ENCODE measurements at regions not wholly inside any gene's neighbourhood (a gene's known extent, or its start where the extent isn't known, plus 50 kb on each side); places are given as distances from the start of the nearest gene placed in this dataset.

- ATAC-seq = no peak
- H3K27ac ChIP-seq = no peak overlapping the region
These were observed 62.3 kb upstream of the HS3ST2 start for GRCh38 chr16:22751685-22752084.

GRCh38 chr16:22753451-22753850 lies 60.5 kb upstream of the HS3ST2 start:
- H3K4me1 ChIP-seq = no peaks in the 10 kb centered on the region
- intact Hi-C loops (cut with DNase I) = no loop called here
- no peak for TF ChIP-seq CTCF (IDR thresholded peaks at IDR 0.05)
- WGBS, 3 donors = 37 to 50% (median 46%) methylated on average over 2 of the region's 2 CpGs
- no peaks in the 10 kb centered on the region for H3K27me3 ChIP-seq (ENCODE audit: insufficient read depth in 3 of 3, low read length in 2 of 3)
- H3K9me3 ChIP-seq = no peaks in the 10 kb centered on the region
- H3K36me3 ChIP-seq (ENCODE audit: insufficient read depth in 1 of 2, low read depth in 1 of 2) = no peaks in the 10 kb centered on the region
- no peak overlapping the region for H3K4me3 ChIP-seq
- DNase-seq (no peak), ATAC-seq (no peak)
- H3K27ac ChIP-seq = no peak overlapping the region

More at GRCh38 chr16:22751685-22752084, 62.3 kb upstream of the HS3ST2 start:
- Histone ChIP-seq H3K9me3 (peaks cover 1% of the 10 kb centered on the region), H3K36me3 (ENCODE audit: insufficient read depth in 1 of 2, low read depth in 1 of 2) (no peaks in the 10 kb centered on the region), H3K4me1 (no peaks in the 10 kb centered on the region), H3K4me3 (no peak overlapping the region), H3K27me3 (ENCODE audit: insufficient read depth in 3 of 3, low read length in 2 of 3) (no peaks in the 10 kb centered on the region)
- DNase-seq = no peak
- TF ChIP-seq CTCF (IDR thresholded peaks at IDR 0.05) = no peak
- WGBS, 3 donors = 46 to 63% (median 61%) methylated on average over 2 of the region's 2 CpGs
- intact Hi-C loops (cut with DNase I) = no loop called here

GRCh38 chr16:22754577-22754976 lies 59.4 kb upstream of the HS3ST2 start:
- Histone ChIP-seq H3K4me1 (no peaks in the 10 kb centered on the region), H3K27ac (no peak overlapping the region), H3K36me3 (ENCODE audit: insufficient read depth in 1 of 2, low read depth in 1 of 2) (no peaks in the 10 kb centered on the region), H3K9me3 (no peaks in the 10 kb centered on the region), H3K27me3 (ENCODE audit: insufficient read depth in 3 of 3, low read length in 2 of 3) (no peaks in the 10 kb centered on the region), H3K4me3 (no peak overlapping the region)
- intact Hi-C loops (cut with DNase I) = no loop called here
- ATAC-seq (no peak), DNase-seq (no peak)
- WGBS, 3 donors = 57 to 68% (median 64%) methylated on average over 4 of the region's 4 CpGs
- TF ChIP-seq CTCF (IDR thresholded peaks at IDR 0.05) = no peak

- Histone ChIP-seq H3K4me1 (no peaks in the 10 kb centered on the region), H3K27ac (no peak overlapping the region), H3K36me3 (ENCODE audit: insufficient read depth in 1 of 2, low read depth in 1 of 2) (no peaks in the 10 kb centered on the region), H3K4me3 (no peak overlapping the region), H3K27me3 (ENCODE audit: insufficient read depth in 3 of 3, low read length in 2 of 3) (no peaks in the 10 kb centered on the region), H3K9me3 (no peaks in the 10 kb centered on the region)
- no peak for TF ChIP-seq CTCF (IDR thresholded peaks at IDR 0.05)
- DNase-seq (no peak), ATAC-seq (no peak)
- 57 to 61% (median 59%) methylated on average over 3 of the region's 3 CpGs for WGBS, 3 donors
- intact Hi-C loops (cut with DNase I) = no loop called here
These were observed 56.8 kb upstream of the HS3ST2 start for GRCh38 chr16:22757202-22757601.

- no peak for TF ChIP-seq CTCF (IDR thresholded peaks at IDR 0.05)
- Histone ChIP-seq H3K4me3 (no peak overlapping the region), H3K27me3 (ENCODE audit: insufficient read depth in 3 of 3, low read length in 2 of 3) (no peaks in the 10 kb centered on the region), H3K4me1 (no peaks in the 10 kb centered on the region), H3K27ac (no peak overlapping the region), H3K36me3 (ENCODE audit: insufficient read depth in 1 of 2, low read depth in 1 of 2) (no peaks in the 10 kb centered on the region), H3K9me3 (no peaks in the 10 kb centered on the region)
- no peak for DNase-seq
- intact Hi-C loops (cut with DNase I) = no loop called here
- 77 to 85% (median 81%) methylated on average over 3 of the region's 3 CpGs for WGBS, 3 donors
- no peak for ATAC-seq
These were observed 51.5 kb upstream of the HS3ST2 start for GRCh38 chr16:22762486-22762885.
